ENCODE measurements at regions not wholly inside any gene's neighbourhood (a gene's known extent, or its start where the extent isn't known, plus 50 kb on each side); places are given as distances from the start of the nearest gene placed in this dataset.

- Mint-ChIP-seq H3K9me3 (no peaks in the 10 kb centered on the region), H3K27me3 (ENCODE audit: low read depth) (peaks cover 3% of the 10 kb centered on the region), H3K4me1 (peaks cover 47% of the 10 kb centered on the region), H3K4me3 (no peak overlapping the region), H3K27ac (peak overlapping the region; percentile 23), H3K36me3 (no peaks in the 10 kb centered on the region)
- TF ChIP-seq, protein P1, sequence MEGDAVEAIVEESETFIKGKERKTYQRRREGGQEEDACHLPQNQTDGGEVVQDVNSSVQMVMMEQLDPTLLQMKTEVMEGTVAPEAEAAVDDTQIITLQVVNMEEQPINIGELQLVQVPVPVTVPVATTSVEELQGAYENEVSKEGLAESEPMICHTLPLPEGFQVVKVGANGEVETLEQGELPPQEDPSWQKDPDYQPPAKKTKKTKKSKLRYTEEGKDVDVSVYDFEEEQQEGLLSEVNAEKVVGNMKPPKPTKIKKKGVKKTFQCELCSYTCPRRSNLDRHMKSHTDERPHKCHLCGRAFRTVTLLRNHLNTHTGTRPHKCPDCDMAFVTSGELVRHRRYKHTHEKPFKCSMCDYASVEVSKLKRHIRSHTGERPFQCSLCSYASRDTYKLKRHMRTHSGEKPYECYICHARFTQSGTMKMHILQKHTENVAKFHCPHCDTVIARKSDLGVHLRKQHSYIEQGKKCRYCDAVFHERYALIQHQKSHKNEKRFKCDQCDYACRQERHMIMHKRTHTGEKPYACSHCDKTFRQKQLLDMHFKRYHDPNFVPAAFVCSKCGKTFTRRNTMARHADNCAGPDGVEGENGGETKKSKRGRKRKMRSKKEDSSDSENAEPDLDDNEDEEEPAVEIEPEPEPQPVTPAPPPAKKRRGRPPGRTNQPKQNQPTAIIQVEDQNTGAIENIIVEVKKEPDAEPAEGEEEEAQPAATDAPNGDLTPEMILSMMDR (IDR thresholded peaks at IDR 0.05; ENCODE audit: unreplicated experiment), result no peak
- no peak for DNase-seq (ENCODE audit: low spot score in 2 of 2, unreplicated experiment in 2 of 2)
These were observed 135.5 kb upstream of the LRFN2 start for GRCh38 chr6:40722553-40723258.

- H3K27me3 Mint-ChIP-seq (ENCODE audit: low read depth), result peaks cover 3% of the 10 kb centered on the region
- TF ChIP-seq, protein P1 (IDR thresholded peaks at IDR 0.05; ENCODE audit: unreplicated experiment), result no peak
- H3K4me3 Mint-ChIP-seq, result no peak overlapping the region
- DNase-seq (ENCODE audit: low spot score in 2 of 2, unreplicated experiment in 2 of 2), result no peak
- H3K9me3 Mint-ChIP-seq, result no peaks in the 10 kb centered on the region
- no peaks in the 10 kb centered on the region for H3K36me3 Mint-ChIP-seq
- peaks cover 47% of the 10 kb centered on the region for H3K4me1 Mint-ChIP-seq
- H3K27ac Mint-ChIP-seq, result peak overlapping the region; percentile 23
These were observed 134.9 kb upstream of the LRFN2 start for GRCh38 chr6:40722091-40722490.

DNA sequence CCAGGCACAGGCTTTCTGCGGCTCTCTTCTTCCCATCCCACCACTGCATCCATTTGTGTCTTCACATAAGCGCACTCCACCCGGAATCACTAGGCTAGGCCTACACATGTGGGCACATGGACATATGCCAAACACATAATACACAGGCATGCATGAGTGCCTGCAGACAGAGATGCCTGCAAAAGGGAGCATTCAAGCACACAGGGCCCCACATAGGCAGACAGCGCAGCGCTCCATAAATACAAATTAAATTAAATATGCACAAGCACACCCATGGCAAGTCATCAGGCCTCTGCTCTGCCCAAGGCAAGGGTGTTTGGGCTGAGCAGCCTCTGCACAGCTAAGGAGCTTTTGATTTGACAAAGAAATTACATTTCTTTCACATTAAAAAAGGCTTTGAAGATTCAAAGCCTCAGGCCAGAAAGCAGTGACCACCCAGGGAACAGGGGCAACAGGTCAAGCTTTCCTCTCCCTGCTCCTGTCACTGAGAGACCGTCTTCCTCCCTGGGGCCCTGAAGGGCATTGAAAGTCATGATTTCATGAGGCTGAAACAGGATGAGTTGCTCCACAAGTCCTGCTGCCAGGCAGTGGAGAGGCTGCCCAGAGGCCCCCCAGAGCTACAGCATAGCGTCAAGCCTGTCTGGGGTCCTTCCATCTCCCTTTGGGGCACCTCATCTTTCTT, 134.2 kb upstream of the LRFN2 start:
- Mint-ChIP-seq H3K4me3 (no peak overlapping the region), H3K4me1 (peaks cover 47% of the 10 kb centered on the region), H3K27me3 (ENCODE audit: low read depth) (peaks cover 3% of the 10 kb centered on the region), H3K9me3 (no peaks in the 10 kb centered on the region), H3K36me3 (no peaks in the 10 kb centered on the region), H3K27ac (no peak overlapping the region)
- no peak for DNase-seq (ENCODE audit: low spot score in 2 of 2, unreplicated experiment in 2 of 2)
- TF ChIP-seq, protein P1 (IDR thresholded peaks at IDR 0.05; ENCODE audit: unreplicated experiment), result no peak

DNA sequence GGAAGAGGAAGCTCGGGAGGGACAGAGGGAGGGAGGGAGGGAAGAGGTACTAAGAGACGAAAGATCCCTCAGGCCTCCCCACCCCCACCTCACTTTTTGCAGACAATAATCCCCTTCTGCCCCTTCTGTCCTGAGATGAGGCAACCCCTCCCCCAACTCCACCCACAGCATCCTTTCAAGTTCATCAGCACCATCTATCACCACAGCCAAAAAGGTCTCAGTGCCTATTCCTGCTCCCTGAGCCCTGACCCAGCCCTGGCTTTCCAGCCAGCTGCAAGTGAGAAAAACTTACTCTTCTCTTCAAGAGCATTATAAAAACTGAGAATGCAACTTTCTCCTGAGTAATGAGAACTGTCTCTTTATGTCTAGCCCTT, 133.2 kb upstream of the LRFN2 start:
- H3K4me3 Mint-ChIP-seq, result no peak overlapping the region
- H3K27me3 Mint-ChIP-seq (ENCODE audit: low read depth), result peaks cover 3% of the 10 kb centered on the region
- H3K4me1 Mint-ChIP-seq, result peaks cover 53% of the 10 kb centered on the region
- H3K27ac Mint-ChIP-seq, result peak overlapping the region; percentile 94
- no peaks in the 10 kb centered on the region for H3K36me3 Mint-ChIP-seq
- TF ChIP-seq, protein P1 (IDR thresholded peaks at IDR 0.05; ENCODE audit: unreplicated experiment), result no peak
- H3K9me3 Mint-ChIP-seq, result no peaks in the 10 kb centered on the region
- no peak for DNase-seq (ENCODE audit: low spot score in 2 of 2, unreplicated experiment in 2 of 2)

DNA sequence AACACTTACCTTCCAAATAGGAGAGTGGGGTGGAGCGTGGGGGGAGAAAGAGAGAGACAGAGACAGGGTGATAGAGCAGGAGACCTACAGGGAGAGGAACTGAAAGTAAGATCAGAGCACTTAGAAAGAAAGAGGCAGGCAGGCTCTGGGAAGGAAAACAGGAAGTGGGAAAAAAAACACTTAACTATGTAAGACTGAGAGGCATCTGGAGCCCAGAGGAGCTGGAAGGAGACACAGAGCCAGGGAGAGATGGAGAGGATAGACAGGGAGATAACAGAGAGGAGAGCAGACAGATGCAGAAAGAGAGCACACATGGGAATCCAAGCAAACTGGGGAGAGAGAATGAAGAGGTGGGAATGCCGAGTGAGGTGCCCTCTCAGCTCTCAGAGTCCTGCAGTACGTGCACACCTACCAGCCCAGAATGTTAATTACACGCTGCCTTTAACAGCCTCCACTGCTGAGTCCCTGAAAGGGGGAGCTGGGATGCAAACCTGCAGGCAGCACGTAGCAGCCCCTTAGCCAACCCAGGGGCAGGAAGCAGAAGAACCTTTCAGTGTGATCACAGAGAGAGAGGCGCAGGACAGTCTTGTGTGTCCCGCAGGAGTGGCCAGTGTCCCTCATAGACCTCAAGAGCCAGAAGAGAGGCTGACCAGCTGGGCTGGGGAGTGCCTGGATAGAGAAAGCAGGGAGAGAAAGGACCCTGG, 132.7 kb upstream of the LRFN2 start:
- H3K27ac Mint-ChIP-seq, result peak overlapping the region; percentile 94
- no peaks in the 10 kb centered on the region for H3K9me3 Mint-ChIP-seq
- H3K36me3 Mint-ChIP-seq, result no peaks in the 10 kb centered on the region
- no peak for DNase-seq (ENCODE audit: low spot score in 2 of 2, unreplicated experiment in 2 of 2)
- H3K4me3 Mint-ChIP-seq, result peak overlapping the region; percentile 4
- peaks cover 5% of the 10 kb centered on the region for H3K27me3 Mint-ChIP-seq (ENCODE audit: low read depth)
- TF ChIP-seq, protein P1 (IDR thresholded peaks at IDR 0.05; ENCODE audit: unreplicated experiment), result no peak
- peaks cover 57% of the 10 kb centered on the region for H3K4me1 Mint-ChIP-seq
